Putamen (tissue), 1 donor: ENCODE measurements at regions not wholly inside any gene's neighbourhood (a gene's known extent, or its start where the extent isn't known, plus 50 kb on each side); places are given as distances from the start of the nearest gene placed in this dataset.
"Not testable (repeated sequence)": the region's sequence is repeated elsewhere in the genome, so short reads cannot be mapped to it uniquely, and the experiment has no call there.

Experiments
- DNase-seq: peaks from one replicate; pipeline ENCODE4 v3.0.0-alpha.2; 2016; ENCODE audit warnings: low spot score

DNA sequence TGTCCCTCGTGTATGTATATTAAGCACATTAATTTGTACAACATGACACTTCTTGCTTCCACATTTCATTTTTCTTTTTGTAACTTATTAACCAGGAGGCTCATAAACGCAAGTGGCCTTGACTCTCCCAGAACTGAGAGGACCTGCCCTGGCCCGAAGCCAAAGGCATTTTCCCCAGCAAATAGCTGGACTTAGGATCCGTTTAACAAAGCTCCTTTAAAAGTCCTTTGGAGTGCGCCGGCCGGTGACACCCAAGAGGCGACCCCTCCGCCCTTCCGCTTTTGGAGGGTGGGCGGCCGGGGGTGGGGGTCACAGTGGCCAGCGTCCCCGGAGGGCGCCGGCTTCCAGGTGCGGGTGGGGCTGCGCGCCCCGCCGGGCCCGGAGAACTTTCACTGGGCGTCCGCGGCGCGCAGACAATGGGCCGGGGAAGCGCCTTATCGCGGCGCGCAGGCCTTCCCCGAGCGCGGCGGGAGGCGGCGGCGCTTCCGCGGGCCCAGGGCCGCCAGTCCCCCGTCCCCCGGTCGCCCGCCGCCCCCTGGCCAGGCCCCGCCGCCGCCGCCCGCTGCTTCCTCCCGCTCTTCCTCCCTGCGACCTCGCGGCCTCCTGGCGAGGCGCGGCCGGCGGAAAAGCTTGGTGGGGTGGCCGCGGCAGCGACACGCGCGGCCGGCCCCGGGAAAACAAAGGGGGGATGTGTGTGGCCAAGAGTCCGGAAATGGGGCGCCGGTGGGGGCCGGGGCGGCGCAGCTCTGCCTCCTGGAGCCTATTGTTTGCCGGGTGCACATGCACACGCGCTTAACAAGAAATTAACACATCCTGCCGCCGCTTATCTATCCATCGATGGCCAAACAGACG is 613.4 kb downstream of the MCTP2 start:
- DNase-seq = peak; percentile 12

DNA sequence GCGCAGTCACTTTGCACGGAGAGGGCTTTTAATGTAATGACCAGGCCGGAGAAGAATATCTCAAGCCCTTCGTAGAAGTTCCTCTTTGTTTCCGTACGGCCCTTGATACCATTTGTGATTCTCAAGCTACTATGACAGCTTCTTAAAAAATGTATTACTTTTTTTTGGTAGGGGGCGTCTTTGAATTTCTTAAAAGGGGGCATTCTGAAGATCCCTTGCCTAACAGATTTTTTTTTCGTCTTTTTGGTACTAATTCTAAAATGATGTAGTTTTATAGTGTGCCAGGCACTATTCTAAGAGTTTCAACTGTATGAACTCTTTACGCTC is 614.0 kb downstream of the MCTP2 start:
- DNase-seq = no peak

DNA sequence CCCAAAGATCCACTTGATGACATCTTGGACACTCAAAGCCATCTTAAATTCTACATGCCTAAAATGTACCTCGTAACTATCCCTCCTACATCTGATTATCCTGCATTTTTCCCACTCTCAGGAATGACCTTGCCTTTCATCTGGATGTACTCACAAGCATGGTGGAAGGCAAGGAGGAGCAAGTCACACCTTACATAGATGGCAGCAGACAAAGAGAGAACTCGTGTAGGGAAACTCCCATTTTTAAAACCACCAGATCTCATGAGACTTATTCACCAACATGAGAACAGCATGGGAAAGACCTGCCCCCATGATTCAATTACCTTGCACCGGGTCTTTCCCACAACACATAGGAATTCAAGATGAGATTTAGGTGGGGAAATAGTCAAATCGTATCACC is 616.0 kb downstream of the MCTP2 start:
- no peak for DNase-seq

DNA sequence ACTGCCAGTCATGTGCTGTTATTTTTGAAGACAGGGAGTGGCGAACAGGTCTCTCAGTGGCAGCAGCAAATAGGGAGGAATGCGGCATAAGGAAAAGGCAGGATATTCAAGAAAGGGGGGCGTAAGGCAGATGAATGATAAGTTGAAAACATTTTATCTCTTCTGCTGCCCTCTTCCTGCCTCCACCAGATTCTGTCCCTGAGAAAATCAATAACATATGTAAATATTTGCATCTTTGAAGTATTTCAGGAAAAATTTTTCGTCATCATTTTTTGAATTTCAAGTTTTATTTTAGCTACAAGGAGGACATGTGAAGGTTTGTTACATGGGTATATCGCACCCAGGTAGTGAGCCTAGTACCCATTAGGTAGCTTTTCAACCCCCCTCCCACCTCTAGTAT is 616.7 kb downstream of the MCTP2 start:
- DNase-seq = no peak

DNA sequence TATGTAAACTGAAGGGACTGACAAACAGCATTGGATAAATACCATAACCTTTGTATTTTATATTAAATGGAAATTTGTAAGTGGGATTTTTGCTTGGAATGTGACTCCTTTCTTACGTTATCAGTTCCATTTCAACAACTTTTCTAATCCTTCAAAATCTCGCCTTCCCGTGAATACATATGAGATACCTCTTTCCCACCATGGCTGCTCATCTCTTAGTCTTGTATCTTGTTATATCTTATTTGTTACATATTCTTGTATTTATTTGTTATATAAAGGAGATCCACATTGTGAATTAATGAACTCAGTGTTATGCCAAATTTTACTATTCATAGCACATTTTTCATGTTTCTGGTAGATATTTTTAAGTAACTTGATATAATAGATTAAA is 623.7 kb downstream of the MCTP2 start:
- DNase-seq = no peak

DNA sequence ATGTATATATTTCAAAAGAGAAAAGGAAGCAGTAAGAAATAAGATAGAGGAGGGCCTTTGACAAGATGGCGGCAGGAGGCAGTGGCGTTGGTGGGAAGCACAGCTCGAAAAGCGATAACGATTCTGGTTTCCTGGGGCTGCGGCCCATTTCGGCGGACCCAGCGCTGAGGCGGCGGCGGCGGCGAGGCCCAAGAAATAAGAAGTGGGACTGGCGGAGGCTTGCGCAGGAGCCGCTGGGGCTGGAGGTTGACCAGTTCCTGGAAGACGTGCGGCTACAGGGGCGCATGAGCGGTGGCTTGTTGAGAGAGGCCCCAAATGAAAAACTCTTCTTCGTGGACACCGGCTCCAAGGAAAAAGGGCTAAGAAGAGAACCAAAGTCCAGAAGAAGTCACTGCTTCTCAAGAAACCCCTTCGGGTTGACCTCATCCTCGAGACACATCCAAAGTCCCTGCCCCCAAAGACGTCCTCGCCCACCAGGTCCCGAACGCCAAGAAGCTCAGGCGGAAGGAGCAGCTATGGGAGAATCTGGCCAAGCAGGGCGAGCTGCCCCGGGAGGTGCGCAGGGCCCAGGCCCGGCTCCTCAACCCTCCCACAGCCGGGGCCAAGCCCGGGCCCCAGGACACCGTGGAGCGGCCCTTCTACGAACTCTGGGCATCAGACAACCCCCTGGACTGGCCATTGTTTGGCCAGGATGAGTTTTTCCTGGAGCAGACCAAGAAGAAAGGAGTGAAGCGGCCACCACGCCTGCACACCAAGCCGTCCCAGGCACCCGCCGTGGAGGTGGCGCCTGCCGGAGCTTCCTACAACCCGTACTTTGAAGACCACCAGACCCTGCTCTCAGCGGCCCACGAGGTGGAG is 624.3 kb downstream of the MCTP2 start:
- no peak for DNase-seq

DNA sequence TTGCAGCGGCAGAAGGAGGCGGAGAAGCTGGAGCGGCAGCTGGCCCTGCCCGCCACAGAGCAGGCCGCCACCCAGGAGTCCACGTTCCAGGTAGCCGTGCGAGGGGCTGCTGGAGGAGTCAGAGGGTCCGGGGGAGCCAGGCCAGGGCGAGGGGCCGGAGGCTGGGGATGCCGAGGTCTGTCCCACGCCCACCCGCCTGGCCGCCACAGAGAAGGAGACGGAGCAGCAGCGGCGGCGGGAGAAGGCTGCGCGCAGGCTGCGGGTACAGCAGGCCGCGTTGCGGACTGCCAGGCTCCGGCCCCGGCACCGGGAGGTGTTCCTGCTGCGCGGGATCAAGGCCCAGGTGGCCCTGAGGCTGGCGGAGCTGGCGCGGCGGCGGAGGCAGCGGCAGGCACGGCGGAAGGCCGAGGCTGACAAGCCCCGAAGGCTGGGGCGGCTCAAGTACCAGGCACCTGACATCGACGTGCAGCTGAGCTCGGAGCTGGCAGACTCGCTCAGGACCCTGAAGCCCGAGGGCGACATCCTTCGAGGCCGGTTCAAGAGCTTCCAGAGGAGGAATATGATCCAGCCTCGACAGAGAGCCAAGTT is 625.0 kb downstream of the MCTP2 start:
- DNase-seq = no peak

DNA sequence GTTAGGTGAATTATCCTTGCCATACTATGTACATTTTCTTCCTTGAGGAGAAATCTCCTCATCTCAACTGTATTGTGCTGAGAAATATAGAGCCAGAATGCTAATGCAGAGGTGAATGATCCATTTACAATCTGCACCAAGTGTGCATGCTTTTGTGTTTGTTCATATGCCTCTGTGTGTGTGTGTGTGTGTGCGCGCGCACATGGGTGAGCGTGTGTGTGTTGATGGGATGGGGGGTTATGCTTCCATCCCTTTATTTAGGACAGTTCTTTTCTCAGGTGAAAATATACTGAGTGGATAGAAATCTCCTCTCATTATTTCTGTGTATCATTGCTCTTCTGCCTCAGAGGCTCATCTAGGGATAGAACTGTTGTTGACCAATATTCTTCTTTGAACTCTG is 626.1 kb downstream of the MCTP2 start:
- no peak for DNase-seq

DNA sequence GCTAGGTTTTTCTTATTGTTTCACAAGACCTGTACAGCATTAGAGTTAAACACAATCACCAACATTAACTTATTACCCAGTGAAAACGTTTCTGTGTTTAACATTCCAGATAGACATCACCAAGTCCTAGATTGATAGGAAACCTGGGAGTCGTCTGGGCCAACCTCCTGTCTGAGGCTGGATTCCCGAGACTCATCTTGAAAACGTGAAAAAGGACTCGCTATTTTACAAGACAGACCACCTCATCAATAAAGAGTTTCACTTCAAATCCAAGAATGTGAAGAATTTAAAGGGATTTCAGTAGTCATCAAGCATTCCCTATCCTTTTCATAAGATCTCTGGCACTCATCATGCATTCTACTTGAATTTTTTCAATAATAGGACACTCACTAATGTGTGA is 626.6 kb downstream of the MCTP2 start:
- DNase-seq = no peak

DNA sequence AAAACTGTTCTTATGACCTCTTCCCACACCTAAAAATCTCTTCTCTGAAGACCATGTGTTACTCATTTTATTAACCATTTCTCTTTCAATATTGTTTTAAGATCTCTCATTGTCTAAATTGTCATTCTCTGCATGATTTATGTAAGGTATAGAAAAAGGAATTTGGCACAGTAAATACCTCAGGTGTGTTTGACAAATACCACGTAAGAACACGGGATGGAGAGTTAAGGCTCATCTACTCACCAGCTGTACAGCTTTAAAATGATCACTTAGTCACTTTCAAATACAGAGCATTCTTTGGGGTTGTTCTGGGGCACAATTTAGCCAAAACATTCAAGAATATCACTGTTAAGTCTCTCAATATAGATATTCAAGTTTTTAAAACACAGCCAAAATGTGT is 627.1 kb downstream of the MCTP2 start:
- no peak for DNase-seq

DNA sequence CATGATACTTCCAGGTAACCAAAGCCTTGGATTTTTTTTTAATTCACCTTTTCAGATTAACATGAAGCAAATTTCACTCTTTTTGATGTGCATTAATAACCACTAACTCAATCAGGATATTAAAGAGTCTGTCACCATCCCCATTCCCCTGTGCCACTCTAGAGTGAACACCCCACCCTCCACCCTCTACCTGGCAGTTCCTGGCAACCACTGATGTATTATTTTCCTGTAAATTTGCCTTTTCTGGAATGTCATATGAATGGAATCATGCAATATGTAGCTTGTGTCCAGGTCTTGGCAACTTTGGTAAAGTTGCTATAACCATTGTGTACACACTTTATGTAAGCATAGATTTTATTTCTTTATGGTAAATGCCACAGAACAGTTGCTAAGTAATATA is 627.6 kb downstream of the MCTP2 start:
- DNase-seq = no peak

DNA sequence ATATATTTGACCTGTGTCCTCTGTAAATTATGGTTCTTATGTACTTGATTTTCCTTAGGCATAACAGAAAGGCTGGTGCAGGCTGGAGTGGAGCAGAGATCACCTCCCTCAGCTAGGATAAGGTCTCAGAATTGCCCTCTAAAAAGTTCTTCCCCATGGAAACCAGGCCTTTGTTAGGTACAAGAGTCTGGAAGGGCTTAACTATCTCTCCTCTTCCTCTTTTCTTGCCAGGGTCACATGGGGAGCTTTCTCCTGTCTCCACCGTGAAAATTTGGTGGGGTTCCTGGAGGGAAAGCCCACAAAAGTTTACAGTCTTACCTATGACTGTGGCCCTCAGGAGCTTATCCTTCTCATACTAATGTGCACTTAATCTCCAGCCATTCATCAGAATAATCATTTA is 633.2 kb downstream of the MCTP2 start:
- no peak for DNase-seq

DNA sequence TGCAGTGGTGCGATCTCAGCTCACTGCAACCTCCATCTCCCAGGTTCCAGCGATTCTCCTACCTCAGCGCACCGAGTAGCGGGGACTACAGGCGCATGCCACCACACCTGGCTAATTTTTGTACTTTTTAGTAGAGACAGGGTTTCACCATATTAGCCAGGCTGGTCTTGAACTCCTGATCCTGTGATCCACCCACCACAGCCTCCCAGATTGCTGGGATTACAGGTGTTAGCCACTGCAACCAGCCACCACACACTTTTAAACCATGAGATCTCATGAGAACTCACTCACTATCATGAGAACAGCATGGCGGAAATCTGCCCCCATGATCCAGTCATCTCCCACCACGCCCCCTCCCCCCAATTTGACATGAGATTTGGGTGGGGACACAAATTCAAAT is 636.9 kb downstream of the MCTP2 start:
- DNase-seq = not testable (repeated sequence)

DNA sequence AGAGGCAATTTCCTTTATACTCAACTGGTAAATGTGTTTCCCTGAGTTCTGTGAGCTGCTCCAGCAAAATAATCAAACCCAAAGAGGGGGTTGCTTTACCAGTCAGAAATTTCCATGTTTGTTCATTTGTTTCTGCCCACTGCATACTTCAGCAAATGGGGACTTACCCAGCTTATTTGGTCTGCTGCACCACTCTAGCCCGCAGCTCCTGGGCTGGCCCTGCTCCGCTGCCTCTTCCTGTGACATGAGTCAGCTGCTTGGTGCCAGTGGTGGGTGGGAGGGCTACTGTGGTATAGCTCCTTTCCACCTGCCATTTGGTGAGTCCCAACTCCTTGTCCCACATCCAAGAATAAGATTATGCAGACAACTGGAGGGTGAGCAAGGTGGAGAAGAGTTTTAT is 644.2 kb downstream of the MCTP2 start:
- no peak for DNase-seq

DNA sequence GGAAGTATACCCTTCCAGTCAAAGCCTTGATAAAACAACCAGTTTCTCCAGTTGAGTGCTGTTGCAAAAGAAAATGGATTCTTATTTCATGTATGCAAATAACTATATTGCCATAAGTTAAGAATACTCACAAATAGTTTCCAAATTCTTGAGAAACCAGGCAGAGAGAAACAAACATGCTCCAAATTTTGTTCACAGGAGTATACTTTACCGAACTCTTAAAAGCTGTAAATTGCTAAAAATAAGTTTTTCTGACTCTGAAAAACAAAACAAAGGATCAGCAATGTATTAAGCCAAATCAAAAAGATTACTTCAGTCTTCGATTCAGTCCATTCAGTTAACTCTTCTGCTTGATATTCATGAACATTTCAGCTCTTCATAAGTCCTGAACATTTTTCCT is 646.5 kb downstream of the MCTP2 start:
- DNase-seq = no peak

DNA sequence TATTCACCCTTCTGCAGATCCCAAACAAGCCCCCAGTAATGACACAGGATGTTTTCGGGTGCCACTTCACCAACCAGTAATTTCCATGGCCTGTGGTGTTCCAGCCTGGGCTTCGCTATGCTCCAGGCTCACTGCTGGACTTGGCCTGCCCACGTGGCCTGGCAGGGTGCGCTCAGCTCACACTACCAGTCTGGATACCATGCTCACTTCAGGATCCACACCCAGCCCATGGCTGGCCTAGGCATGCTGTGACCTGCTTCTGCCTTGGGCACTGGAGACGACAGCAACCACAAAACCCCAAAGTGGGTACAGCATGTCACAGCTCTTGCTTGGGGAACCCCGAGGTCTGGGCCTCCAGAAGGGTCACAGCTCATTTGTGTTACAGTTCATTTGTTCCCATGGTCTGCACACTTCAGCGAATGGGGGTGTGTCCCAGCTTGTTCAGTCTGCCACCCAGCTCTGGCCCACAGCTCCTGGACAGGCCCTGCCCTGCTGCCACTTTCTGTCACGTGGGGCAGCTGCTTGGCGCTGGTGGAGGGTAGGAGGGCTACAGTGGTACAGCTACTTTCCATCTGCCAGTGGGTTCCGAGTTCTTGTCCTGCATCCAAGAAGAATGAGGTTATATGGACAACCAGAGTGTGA is 650.8 kb downstream of the MCTP2 start:
- DNase-seq = no peak

DNA sequence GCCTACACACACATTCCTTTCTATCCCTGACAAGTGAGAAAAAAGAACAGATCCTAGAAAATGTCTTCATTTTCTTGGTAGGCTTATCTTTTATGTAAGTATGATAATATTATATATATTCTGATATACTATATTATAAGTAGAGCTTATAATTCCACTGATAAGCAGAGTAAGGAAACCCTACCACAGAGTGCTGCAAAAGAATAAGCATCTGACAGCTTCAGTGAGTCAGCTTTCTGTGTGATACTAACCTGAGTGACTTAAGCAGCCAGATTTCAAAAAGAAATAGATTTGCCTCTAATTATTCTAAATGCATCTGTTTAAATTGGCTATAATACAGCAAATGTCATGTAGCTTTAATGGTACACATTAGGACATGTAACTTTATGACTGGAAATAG is 656.0 kb downstream of the MCTP2 start:
- no peak for DNase-seq

DNA sequence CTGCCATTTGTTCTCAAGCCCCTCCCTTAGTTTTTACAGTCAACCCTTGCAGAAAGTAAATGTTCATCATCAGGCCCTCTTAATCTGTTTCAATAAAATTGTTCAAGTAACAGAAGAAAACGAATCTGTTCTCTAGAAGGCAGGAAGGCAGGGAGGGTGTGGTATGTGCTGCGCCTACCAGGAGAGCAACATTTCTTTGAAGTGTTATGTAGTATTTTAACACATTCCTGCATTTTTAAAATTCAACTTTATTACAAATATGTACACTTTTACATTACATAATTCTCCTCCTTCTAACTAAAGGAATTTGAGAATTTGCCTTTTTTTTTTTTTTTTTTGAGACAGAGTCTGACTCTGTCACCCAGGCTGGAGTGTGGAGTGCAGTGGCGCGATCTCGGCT is 657.8 kb downstream of the MCTP2 start:
- no peak for DNase-seq

DNA sequence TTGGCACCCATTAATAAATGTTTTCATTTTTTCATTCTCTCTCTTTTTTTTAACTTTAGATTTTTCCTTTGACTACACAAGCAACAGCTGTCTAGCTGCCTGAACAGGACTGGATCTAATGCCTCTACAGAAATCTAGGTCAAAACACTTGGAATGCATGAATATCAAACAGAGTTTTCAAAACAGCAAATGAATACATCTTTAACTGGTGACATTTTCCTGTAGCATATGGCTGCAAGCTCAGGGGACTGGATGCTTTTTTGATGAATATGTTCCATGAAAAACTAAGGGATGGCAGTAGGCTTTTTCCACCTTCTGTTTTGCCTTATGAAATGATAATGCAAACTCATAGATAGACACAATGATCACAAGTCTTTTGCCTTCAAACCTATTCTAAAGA is 661.7 kb downstream of the MCTP2 start:
- DNase-seq = no peak

DNA sequence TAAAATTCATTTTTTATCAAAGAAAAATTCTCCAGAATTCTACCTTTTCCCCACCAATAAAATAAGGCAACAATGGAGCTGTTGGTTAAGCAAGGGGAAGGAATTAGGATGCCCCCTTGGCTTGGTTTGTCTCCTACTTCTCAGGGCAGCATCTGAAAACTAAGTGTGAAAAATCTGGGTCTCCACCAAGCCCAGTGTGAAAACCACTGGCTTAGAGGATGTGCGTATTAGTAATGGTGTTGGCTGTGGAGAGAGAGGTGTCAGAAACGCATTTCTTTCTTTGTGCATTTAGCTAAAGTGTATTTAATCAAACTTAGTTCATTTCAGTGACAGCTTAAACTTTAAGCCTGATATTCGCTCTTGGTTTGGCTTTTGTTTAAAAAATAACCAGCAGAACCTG is 662.7 kb downstream of the MCTP2 start:
- DNase-seq = no peak

DNA sequence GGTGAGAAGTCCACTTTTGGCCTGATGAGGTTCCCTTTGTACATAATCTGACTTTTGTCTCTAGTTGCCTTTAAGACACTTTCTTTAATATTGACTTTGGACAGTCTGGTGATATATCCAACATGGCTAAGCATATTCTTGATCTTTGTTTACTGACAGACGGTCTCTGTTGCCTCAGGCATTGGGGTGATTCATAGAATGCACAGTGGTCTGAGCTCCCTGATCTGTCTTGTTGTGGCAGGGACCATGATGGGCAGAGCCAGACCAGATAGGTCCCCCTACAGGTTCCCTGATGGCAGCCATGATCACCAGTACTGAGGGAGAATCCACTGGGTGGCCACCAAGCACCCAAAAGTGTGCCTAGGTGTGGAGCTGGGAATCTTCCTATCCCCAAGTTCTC is 678.1 kb downstream of the MCTP2 start:
- no peak for DNase-seq

DNA sequence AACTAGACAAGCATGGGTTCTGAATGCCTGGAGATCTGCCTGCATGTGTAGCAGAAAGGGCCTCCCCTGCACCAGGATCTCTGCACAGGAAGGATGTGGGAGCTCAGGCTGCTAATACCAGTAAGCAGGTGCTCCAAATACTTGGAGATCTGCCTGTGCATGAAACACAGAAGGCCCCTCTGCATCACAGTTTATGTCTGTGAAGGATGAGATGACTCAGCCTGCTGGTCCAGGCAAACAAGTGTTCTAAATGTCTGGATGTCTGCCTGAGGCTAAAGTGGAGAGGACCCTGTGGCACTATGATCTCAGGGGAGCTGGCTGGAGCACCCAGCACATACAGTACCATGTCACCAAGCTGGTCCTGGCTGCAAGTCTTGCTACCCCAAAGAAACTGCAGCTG is 678.8 kb downstream of the MCTP2 start:
- DNase-seq = no peak

DNA sequence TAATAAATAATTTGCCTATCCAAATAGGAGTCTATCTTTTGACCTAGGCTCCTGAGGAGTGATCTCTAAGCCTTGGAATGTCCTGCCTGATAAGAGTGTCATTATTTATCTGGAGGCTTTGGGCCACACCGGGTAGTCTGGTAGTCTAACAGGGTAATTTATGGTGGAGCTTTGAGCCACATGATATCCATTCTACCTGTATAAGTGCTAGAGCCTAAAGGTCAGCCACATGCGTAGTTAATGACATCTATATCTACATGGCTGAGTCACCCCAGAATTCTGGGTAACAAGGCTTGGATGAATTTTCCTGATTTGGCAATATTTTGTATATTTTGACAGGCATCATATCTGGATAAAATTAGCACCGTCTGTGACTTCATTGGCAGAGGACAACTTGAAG is 681.4 kb downstream of the MCTP2 start:
- DNase-seq = no peak
